ENCODE measurements at regions not wholly inside any gene's neighbourhood (a gene's known extent, or its start where the extent isn't known, plus 50 kb on each side); places are given as distances from the start of the nearest gene placed in this dataset.

DNA sequence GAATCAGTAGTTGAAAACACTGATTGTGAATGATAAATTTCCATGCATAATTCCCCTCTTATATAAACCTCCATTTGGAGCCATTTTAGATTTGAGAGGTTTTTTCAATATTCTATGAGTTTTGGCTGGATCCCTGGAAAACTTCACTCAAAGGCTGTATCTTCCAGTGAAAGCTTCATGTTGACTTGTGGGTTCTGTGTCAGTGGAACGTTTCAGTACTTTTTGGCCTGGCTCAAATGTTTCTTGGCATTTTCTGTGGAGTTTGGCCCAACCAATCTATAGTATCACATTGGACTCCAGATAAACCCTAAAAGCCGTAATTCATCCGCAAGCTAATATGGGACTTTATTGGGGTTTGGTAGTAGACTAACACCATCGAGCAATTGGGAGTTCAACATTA is 172.6 kb upstream of the PRPS1L1 start:
- Histone ChIP-seq H3K4me3 (ENCODE audit: low read length, poor library complexity, severe bottlenecking) (no peak overlapping the region), H3F3A (ENCODE audit: low read depth) (no peaks in the 10 kb centered on the region), H3K9ac (ENCODE audit: low read depth, low read length, poor library complexity, severe bottlenecking) (no peak overlapping the region), H3K9me3 (ENCODE audit: insufficient read depth, low read depth, low read length) (no peaks in the 10 kb centered on the region), H3K79me2 (ENCODE audit: insufficient read depth, low read length) (no peaks in the 10 kb centered on the region), H2AFZ (ENCODE audit: low read length) (no peak overlapping the region), H3K9me2 (replicated peaks; ENCODE audit: low read depth, low read length) (no peaks in the 10 kb centered on the region), H4K20me1 (ENCODE audit: insufficient read depth, low read length, poor library complexity, severe bottlenecking) (no peaks in the 10 kb centered on the region), H3K4me2 (ENCODE audit: low read depth, low read length, poor library complexity, severe bottlenecking) (no peak overlapping the region), H3K36me3 (ENCODE audit: insufficient read depth, low read length) (no peaks in the 10 kb centered on the region), H3K4me1 (ENCODE audit: insufficient read depth, low read length, poor library complexity, severe bottlenecking) (peaks cover 18% of the 10 kb centered on the region), H3K27me3 (ENCODE audit: insufficient read depth, low read length, poor library complexity, severe bottlenecking) (no peaks in the 10 kb centered on the region)
- TF ChIP-seq EZH2phosphoT487 (IDR thresholded peaks at IDR 0.05; ENCODE audit: borderline replicate concordance): no peak
- TF ChIP-seq, protein P1, sequence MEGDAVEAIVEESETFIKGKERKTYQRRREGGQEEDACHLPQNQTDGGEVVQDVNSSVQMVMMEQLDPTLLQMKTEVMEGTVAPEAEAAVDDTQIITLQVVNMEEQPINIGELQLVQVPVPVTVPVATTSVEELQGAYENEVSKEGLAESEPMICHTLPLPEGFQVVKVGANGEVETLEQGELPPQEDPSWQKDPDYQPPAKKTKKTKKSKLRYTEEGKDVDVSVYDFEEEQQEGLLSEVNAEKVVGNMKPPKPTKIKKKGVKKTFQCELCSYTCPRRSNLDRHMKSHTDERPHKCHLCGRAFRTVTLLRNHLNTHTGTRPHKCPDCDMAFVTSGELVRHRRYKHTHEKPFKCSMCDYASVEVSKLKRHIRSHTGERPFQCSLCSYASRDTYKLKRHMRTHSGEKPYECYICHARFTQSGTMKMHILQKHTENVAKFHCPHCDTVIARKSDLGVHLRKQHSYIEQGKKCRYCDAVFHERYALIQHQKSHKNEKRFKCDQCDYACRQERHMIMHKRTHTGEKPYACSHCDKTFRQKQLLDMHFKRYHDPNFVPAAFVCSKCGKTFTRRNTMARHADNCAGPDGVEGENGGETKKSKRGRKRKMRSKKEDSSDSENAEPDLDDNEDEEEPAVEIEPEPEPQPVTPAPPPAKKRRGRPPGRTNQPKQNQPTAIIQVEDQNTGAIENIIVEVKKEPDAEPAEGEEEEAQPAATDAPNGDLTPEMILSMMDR (conservative IDR thresholded peaks at IDR 0.05; ENCODE audit: low read length): no peak

DNA sequence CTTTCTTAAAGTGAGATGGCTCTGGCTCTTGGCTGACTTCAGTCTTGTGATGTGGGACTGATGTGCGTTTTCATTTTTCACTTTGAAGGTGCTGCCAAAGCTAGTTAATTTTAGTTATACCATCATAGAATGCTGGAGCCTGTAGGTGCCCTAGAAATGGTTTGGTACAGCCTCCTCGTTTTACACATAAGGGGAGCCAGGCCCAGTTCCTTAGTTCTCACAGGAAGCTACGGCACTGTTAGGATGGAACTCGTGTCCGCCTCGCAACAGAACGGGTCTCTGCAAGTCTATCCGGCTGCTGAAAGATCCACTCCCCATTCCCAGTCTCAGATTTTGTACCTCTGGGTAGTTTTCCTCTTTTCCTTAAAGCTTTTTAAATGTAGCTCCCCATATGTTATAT is 173.2 kb upstream of the PRPS1L1 start:
- H2AFZ ChIP-seq (ENCODE audit: low read length): peak overlapping the region; percentile 69; the same call in 1 of the 2 replicates
- no peaks in the 10 kb centered on the region for H4K20me1 ChIP-seq (ENCODE audit: insufficient read depth, low read length, poor library complexity, severe bottlenecking)
- H3F3A ChIP-seq (ENCODE audit: low read depth): no peaks in the 10 kb centered on the region
- no peak overlapping the region for H3K4me3 ChIP-seq (ENCODE audit: low read length, poor library complexity, severe bottlenecking)
- peaks cover 18% of the 10 kb centered on the region for H3K4me1 ChIP-seq (ENCODE audit: insufficient read depth, low read length, poor library complexity, severe bottlenecking)
- no peaks in the 10 kb centered on the region for H3K79me2 ChIP-seq (ENCODE audit: insufficient read depth, low read length)
- no peak overlapping the region for H3K4me2 ChIP-seq (ENCODE audit: low read depth, low read length, poor library complexity, severe bottlenecking)
- no peaks in the 10 kb centered on the region for H3K9me2 ChIP-seq (replicated peaks; ENCODE audit: low read depth, low read length)
- TF ChIP-seq EZH2phosphoT487 (IDR thresholded peaks at IDR 0.05; ENCODE audit: borderline replicate concordance): no peak
- TF ChIP-seq, protein P1 (conservative IDR thresholded peaks at IDR 0.05; ENCODE audit: low read length): no peak
- no peaks in the 10 kb centered on the region for H3K36me3 ChIP-seq (ENCODE audit: insufficient read depth, low read length)
- no peak overlapping the region for H3K9ac ChIP-seq (ENCODE audit: low read depth, low read length, poor library complexity, severe bottlenecking)
- no peaks in the 10 kb centered on the region for H3K27me3 ChIP-seq (ENCODE audit: insufficient read depth, low read length, poor library complexity, severe bottlenecking)
- no peaks in the 10 kb centered on the region for H3K9me3 ChIP-seq (ENCODE audit: insufficient read depth, low read depth, low read length)

DNA sequence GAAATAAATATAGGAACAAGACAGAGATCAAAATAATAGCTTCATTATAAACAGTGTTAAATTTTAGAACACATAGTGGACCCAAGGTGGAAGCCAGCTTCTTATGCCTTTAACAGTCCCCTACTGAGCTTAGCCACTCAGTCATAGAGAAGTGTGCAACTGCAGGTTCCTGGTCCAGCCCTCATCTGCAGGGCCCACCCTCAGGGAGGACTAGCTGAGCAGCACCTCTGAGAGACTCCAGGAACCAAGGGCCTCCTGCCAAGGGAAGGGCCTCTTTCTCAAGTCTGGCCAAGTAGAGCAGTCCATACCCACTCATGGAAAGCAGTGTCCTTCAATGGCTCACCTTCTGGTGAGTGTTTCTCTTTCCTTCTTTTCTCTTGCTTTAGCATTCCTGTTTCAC is 173.7 kb upstream of the PRPS1L1 start:
- Histone ChIP-seq H3K9ac (ENCODE audit: low read depth, low read length, poor library complexity, severe bottlenecking) (no peak overlapping the region), H3F3A (ENCODE audit: low read depth) (no peaks in the 10 kb centered on the region), H3K79me2 (ENCODE audit: insufficient read depth, low read length) (no peaks in the 10 kb centered on the region), H3K27me3 (ENCODE audit: insufficient read depth, low read length, poor library complexity, severe bottlenecking) (no peaks in the 10 kb centered on the region), H2AFZ (ENCODE audit: low read length) (peak overlapping the region; percentile 69), H3K9me3 (ENCODE audit: insufficient read depth, low read depth, low read length) (no peaks in the 10 kb centered on the region), H3K9me2 (replicated peaks; ENCODE audit: low read depth, low read length) (no peaks in the 10 kb centered on the region), H3K36me3 (ENCODE audit: insufficient read depth, low read length) (no peaks in the 10 kb centered on the region), H4K20me1 (ENCODE audit: insufficient read depth, low read length, poor library complexity, severe bottlenecking) (no peaks in the 10 kb centered on the region), H3K4me2 (ENCODE audit: low read depth, low read length, poor library complexity, severe bottlenecking) (peak overlapping the region; percentile 58), H3K4me3 (ENCODE audit: low read length, poor library complexity, severe bottlenecking) (no peak overlapping the region), H3K4me1 (ENCODE audit: insufficient read depth, low read length, poor library complexity, severe bottlenecking) (peaks cover 18% of the 10 kb centered on the region)
- no peak for TF ChIP-seq EZH2phosphoT487 (IDR thresholded peaks at IDR 0.05; ENCODE audit: borderline replicate concordance)
- TF ChIP-seq, protein P1 (conservative IDR thresholded peaks at IDR 0.05; ENCODE audit: low read length): no peak
